ENCODE measurements at regions not wholly inside any gene's neighbourhood (a gene's known extent, or its start where the extent isn't known, plus 50 kb on each side); places are given as distances from the start of the nearest gene placed in this dataset.

GRCh38 chr3:5295191-5295690 is 107.7 kb downstream of the EDEM1 start:
- H3K4me3 Mint-ChIP-seq: no peak overlapping the region
- peaks cover 21% of the 10 kb centered on the region for H3K27me3 Mint-ChIP-seq
- CTCF ChIA-PET: no interaction called here

GRCh38 chr3:5296362-5296761 is 108.9 kb downstream of the EDEM1 start:
- Mint-ChIP-seq H3K36me3 (no peaks in the 10 kb centered on the region), H3K4me1 (peaks cover 4% of the 10 kb centered on the region), H3K27me3 (peaks cover 21% of the 10 kb centered on the region), H3K27ac (no peak overlapping the region), H3K9me3 (ENCODE audit: low read depth) (no peaks in the 10 kb centered on the region), H3K4me3 (no peak overlapping the region)
- CTCF ChIA-PET: no interaction called here
- DNase-seq: no peak
- ATAC-seq: no peak

More at GRCh38 chr3:5295191-5295690, 107.7 kb downstream of the EDEM1 start:
- H3K4me1 Mint-ChIP-seq: peaks cover 4% of the 10 kb centered on the region
- H3K9me3 Mint-ChIP-seq (ENCODE audit: low read depth): no peaks in the 10 kb centered on the region
- no peak overlapping the region for H3K27ac Mint-ChIP-seq
- no peaks in the 10 kb centered on the region for H3K36me3 Mint-ChIP-seq
- ATAC-seq (no peak), DNase-seq (no peak)

- CTCF ChIA-PET: no interaction called here
These were observed 110.4 kb downstream of the EDEM1 start for GRCh38 chr3:5297895-5298294.

GRCh38 chr3:5298453-5298852 is 110.9 kb downstream of the EDEM1 start:
- no peak for DNase-seq
- CTCF ChIA-PET: no interaction called here
- no peaks in the 10 kb centered on the region for H3K9me3 Mint-ChIP-seq (ENCODE audit: low read depth)
- H3K4me3 Mint-ChIP-seq: no peak overlapping the region
- no peak overlapping the region for H3K27ac Mint-ChIP-seq
- peaks cover 4% of the 10 kb centered on the region for H3K4me1 Mint-ChIP-seq
- H3K27me3 Mint-ChIP-seq: peaks cover 15% of the 10 kb centered on the region
- H3K36me3 Mint-ChIP-seq: no peaks in the 10 kb centered on the region
- peak; percentile 36 for ATAC-seq

More at GRCh38 chr3:5297895-5298294, 110.4 kb downstream of the EDEM1 start:
- no peak for DNase-seq
- ATAC-seq: no peak
- peaks cover 4% of the 10 kb centered on the region for H3K4me1 Mint-ChIP-seq
- no peaks in the 10 kb centered on the region for H3K36me3 Mint-ChIP-seq
- no peak overlapping the region for H3K4me3 Mint-ChIP-seq
- no peak overlapping the region for H3K27ac Mint-ChIP-seq
- no peaks in the 10 kb centered on the region for H3K9me3 Mint-ChIP-seq (ENCODE audit: low read depth)
- peaks cover 17% of the 10 kb centered on the region for H3K27me3 Mint-ChIP-seq

GRCh38 chr3:5299161-5299560 is 111.7 kb downstream of the EDEM1 start:
- Mint-ChIP-seq H3K4me3 (no peak overlapping the region), H3K27ac (no peak overlapping the region), H3K4me1 (peaks cover 4% of the 10 kb centered on the region), H3K9me3 (ENCODE audit: low read depth) (no peaks in the 10 kb centered on the region), H3K27me3 (peaks cover 11% of the 10 kb centered on the region), H3K36me3 (no peaks in the 10 kb centered on the region)
- DNase-seq (no peak), ATAC-seq (no peak)
- CTCF ChIA-PET: no interaction called here

GRCh38 chr3:5300638-5301037 is 113.1 kb downstream of the EDEM1 start:
- no peak for ATAC-seq
- H3K27me3 Mint-ChIP-seq: peaks cover 4% of the 10 kb centered on the region
- no peaks in the 10 kb centered on the region for H3K9me3 Mint-ChIP-seq (ENCODE audit: low read depth)
- H3K36me3 Mint-ChIP-seq: no peaks in the 10 kb centered on the region
- DNase-seq: no peak
- H3K4me3 Mint-ChIP-seq: no peak overlapping the region
- peaks cover 4% of the 10 kb centered on the region for H3K4me1 Mint-ChIP-seq
- CTCF ChIA-PET: interaction anchor here (1.2 kb wide), 1 partner anchor 8 kb away, joined by 3 read pairs; no protein-coding TSS in a partner anchor
- H3K27ac Mint-ChIP-seq: no peak overlapping the region

- no peak overlapping the region for H3K27ac Mint-ChIP-seq
- CTCF ChIA-PET: interaction anchor here (1.2 kb wide), 1 partner anchor 9 kb away, joined by 3 read pairs; no protein-coding TSS in a partner anchor
- H3K36me3 Mint-ChIP-seq: no peaks in the 10 kb centered on the region
- ATAC-seq: no peak
- H3K27me3 Mint-ChIP-seq: peaks cover 4% of the 10 kb centered on the region
- H3K9me3 Mint-ChIP-seq (ENCODE audit: low read depth): no peaks in the 10 kb centered on the region
- DNase-seq: no peak
- peaks cover 3% of the 10 kb centered on the region for H3K4me1 Mint-ChIP-seq
- H3K4me3 Mint-ChIP-seq: no peak overlapping the region
These were observed 114.3 kb downstream of the EDEM1 start for GRCh38 chr3:5301651-5302297.

GRCh38 chr3:5302661-5303060 is 115.2 kb downstream of the EDEM1 start:
- Mint-ChIP-seq H3K4me3 (no peak overlapping the region), H3K36me3 (no peaks in the 10 kb centered on the region), H3K27ac (no peak overlapping the region), H3K9me3 (ENCODE audit: low read depth) (no peaks in the 10 kb centered on the region), H3K4me1 (peaks cover 3% of the 10 kb centered on the region), H3K27me3 (peaks cover 4% of the 10 kb centered on the region)
- CTCF ChIA-PET: no interaction called here
- ATAC-seq (no peak), DNase-seq (no peak)

GRCh38 chr3:5304188-5304587 is 116.7 kb downstream of the EDEM1 start:
- CTCF ChIA-PET: no interaction called here
- H3K4me1 Mint-ChIP-seq: no peaks in the 10 kb centered on the region
- ATAC-seq (no peak), DNase-seq (no peak)
- peaks cover 4% of the 10 kb centered on the region for H3K27me3 Mint-ChIP-seq
- H3K27ac Mint-ChIP-seq: no peak overlapping the region
- no peaks in the 10 kb centered on the region for H3K36me3 Mint-ChIP-seq
- H3K4me3 Mint-ChIP-seq: no peak overlapping the region
- no peaks in the 10 kb centered on the region for H3K9me3 Mint-ChIP-seq (ENCODE audit: low read depth)

- Mint-ChIP-seq H3K36me3 (no peaks in the 10 kb centered on the region), H3K27ac (no peak overlapping the region), H3K4me1 (no peaks in the 10 kb centered on the region), H3K9me3 (ENCODE audit: low read depth) (no peaks in the 10 kb centered on the region), H3K4me3 (no peak overlapping the region), H3K27me3 (peaks cover 2% of the 10 kb centered on the region)
- CTCF ChIA-PET: no interaction called here
- ATAC-seq: no peak
- DNase-seq: peak; percentile 43
These were observed 117.5 kb downstream of the EDEM1 start for GRCh38 chr3:5304789-5305683.

- Mint-ChIP-seq H3K27ac (no peak overlapping the region), H3K4me1 (no peaks in the 10 kb centered on the region), H3K27me3 (no peaks in the 10 kb centered on the region), H3K36me3 (no peaks in the 10 kb centered on the region), H3K9me3 (ENCODE audit: low read depth) (no peaks in the 10 kb centered on the region), H3K4me3 (no peak overlapping the region)
- CTCF ChIA-PET: no interaction called here
- no peak for DNase-seq
- no peak for ATAC-seq
These were observed 118.1 kb downstream of the EDEM1 start for GRCh38 chr3:5305684-5305989.

GRCh38 chr3:5309171-5309570 is 121.7 kb downstream of the EDEM1 start:
- CTCF ChIA-PET: no interaction called here
- no peak for DNase-seq
- no peak for ATAC-seq
- H3K9me3 Mint-ChIP-seq (ENCODE audit: low read depth): no peaks in the 10 kb centered on the region
- H3K4me3 Mint-ChIP-seq: no peak overlapping the region
- no peaks in the 10 kb centered on the region for H3K4me1 Mint-ChIP-seq
- no peaks in the 10 kb centered on the region for H3K36me3 Mint-ChIP-seq
- H3K27ac Mint-ChIP-seq: no peak overlapping the region
- no peaks in the 10 kb centered on the region for H3K27me3 Mint-ChIP-seq

- H3K4me1 Mint-ChIP-seq: no peaks in the 10 kb centered on the region
- CTCF ChIA-PET: no interaction called here
- DNase-seq: no peak
- no peaks in the 10 kb centered on the region for H3K27me3 Mint-ChIP-seq
- H3K4me3 Mint-ChIP-seq: no peak overlapping the region
- H3K36me3 Mint-ChIP-seq: no peaks in the 10 kb centered on the region
- no peak for ATAC-seq
- H3K9me3 Mint-ChIP-seq (ENCODE audit: low read depth): no peaks in the 10 kb centered on the region
- no peak overlapping the region for H3K27ac Mint-ChIP-seq
These were observed 122.1 kb downstream of the EDEM1 start for GRCh38 chr3:5309602-5310001.

GRCh38 chr3:5310509-5310908 is 123.0 kb downstream of the EDEM1 start:
- Mint-ChIP-seq H3K9me3 (ENCODE audit: low read depth) (no peaks in the 10 kb centered on the region), H3K27ac (no peak overlapping the region), H3K36me3 (no peaks in the 10 kb centered on the region), H3K4me3 (no peak overlapping the region), H3K27me3 (no peaks in the 10 kb centered on the region), H3K4me1 (peaks cover 3% of the 10 kb centered on the region)
- CTCF ChIA-PET: no interaction called here
- DNase-seq (no peak), ATAC-seq (no peak)

Data from activated CD8-positive, alpha-beta memory T cell treated with anti-CD3 and anti-CD28 coated beads, Interleukin-2, amount 10 ng/mL, durations not matched to agents 7 days and 5 days (primary cell).